SIG-M5 (cell line): ENCODE measurements at regions not wholly inside any gene's neighbourhood (a gene's known extent, or its start where the extent isn't known, plus 50 kb on each side); places are given as distances from the start of the nearest gene placed in this dataset.
"Not testable (repeated sequence)": the region's sequence is repeated elsewhere in the genome, so short reads cannot be mapped to it uniquely, and the experiment has no call there.

Experiments
- DNase-seq: peaks from one replicate; lab custom pipeline; 2025; lab: John Stamatoyannopoulos, UW

DNA sequence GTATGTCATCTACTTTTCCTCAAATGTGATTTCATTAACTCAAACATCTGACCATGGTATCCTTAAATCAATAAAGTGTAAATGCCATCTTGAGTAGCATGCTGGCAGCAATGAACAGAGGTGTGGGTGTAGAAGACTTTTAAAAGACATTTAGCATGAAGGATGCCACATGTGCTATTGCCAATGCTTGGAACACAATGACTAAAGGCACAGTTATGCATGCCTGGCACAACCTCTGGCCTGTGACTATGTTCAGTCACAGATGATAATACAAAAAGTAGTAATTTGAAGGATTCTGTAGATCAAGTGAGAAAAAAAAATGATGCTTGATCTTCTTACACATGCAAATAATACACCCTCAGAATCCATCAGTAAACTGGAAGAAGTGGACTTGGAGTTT, 938.9 kb upstream of the ADGRL4 start:
- no peak for DNase-seq

DNA sequence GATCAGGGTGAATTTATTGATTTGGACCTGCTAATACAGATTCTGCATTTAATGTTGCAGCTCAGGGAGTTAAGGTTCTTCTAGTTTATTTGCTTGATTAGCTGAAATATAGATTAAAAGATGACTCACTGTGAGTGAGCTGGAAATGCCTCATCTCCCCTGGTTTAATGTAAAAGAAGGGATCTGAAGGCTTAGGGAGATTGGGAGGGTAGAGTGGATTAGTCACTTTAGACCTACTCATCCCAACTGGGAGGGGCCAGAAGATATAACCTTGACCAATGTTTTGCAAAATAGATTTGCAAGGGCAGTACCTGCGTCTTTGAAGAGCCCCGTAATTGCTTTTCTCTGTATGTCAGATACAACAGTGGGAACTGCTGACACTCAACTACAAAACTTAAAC, 922.8 kb upstream of the ADGRL4 start:
- DNase-seq = no peak

DNA sequence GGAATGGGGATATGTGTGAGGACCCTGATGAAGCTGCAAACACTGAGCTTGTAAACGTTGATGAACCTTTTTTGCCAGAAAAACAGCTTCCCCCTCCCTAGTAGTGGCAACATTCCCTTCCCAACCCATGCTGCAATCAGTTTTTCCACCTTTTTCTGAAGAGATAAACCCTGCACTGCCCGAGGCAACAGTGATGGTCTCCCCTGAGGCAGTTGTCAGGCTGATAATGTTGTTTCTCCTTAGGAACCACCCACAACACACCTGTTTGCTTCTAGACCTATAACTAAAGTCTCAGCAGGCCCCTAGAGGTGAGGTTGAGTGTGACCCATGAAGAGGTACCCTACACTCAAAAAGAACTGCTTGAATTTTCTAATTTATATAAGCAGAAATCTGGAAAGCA, 922.4 kb upstream of the ADGRL4 start:
- no peak for DNase-seq

DNA sequence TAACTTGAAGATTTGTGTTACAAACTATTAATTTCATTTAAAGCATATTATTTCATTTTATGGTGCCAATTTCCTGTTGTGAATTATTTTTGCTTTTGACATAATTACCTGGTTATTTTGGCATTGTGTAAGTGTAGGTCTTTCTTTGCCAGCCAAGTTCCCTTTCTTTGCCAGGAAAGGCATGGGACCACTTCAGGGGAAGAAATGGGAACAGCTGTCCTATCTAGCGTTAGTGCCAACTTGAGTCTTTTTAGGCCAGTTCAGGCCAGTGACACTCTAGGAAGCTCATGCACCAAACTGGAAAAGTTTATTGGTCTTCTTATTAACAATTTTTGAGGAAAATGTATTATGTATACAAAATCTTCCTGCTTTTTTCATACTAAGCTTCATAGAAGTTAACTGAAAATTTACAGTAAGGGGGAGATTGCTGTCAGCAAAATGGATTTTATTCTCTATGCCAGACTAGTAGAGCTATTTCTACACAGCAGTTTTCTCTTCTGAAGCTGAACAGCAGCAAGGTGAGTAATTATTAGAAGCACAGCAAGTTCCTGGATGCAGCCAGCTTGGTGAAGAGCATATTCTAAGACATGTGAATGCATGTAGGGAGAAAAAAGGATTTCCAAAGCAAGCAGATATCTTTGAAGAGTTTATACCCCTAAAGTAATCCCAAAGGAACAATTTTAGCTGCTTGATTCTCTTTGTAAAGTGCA, 914.6 kb upstream of the ADGRL4 start:
- no peak for DNase-seq

DNA sequence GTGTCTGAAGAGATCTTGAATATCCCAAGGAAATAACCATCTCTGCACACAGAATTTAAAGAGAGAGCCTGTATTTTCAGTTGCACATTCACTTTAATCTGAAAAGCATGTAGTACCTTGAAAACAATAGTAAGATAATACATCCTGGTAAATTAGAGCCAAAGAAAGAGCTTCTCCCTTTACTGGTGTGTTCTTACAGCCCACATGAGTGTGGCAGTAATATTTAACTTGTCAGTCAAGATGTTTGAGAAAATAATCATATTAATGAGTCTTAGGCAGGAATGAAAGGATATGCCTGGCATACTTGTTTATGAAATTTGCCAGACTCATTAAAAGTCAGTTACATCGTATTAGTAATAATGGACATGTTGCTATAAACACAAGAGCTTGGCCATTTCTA, 908.4 kb upstream of the ADGRL4 start:
- DNase-seq = no peak

DNA sequence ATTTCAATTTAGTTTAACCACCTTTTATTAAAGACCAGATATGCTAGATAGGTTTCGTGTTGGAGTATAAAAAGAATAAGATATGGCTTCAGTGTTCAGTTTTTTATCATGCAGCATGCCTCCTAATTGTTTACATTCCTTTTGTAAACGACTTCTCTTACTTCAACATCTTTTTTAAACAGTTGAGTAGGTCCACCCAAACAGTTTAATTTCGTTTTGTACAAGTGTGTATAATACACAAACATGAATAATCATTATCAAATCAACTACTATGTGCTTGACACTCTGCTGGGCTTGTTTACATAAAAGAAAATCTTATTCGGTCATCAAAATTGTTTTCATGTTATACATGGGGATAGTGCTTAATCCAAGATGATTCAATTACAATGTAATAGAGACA, 906.3 kb upstream of the ADGRL4 start:
- DNase-seq = no peak

DNA sequence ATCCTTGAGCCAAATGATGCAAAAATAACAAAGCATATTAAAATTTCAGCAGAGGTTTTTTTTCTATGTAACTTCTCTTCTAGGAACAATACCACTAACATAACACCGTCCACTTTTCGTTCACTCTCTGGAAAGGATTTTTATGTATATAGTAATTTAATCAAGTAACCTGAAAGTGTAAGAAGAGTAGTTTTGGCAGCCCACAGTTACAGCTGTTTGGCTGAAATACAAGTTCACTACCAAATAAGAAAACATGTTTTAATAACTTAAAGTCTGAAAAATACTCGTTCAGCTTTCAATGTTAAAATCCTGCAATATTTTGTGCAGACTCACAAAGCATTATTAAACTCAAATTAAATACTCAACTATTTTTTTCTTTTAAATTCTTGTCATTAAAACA, 896.8 kb upstream of the ADGRL4 start:
- DNase-seq = no peak

DNA sequence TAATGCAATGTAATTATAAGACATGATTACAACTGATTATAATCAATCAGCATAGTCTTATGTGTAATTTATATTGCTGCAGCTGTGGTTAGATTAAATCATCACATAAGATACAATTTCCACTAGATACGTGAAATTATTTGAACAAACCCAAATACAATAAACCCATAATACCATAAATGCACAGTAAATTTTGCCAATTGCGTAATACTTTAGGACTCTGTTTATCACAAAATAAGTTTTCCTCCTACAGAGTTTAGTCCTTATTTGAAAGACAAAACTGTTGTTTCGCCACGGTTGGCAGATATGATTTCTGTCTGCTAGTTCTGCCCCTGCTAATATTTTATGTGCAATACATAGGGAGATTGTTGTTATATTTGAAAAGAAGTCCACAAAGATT, 895.9 kb upstream of the ADGRL4 start:
- DNase-seq = no peak

DNA sequence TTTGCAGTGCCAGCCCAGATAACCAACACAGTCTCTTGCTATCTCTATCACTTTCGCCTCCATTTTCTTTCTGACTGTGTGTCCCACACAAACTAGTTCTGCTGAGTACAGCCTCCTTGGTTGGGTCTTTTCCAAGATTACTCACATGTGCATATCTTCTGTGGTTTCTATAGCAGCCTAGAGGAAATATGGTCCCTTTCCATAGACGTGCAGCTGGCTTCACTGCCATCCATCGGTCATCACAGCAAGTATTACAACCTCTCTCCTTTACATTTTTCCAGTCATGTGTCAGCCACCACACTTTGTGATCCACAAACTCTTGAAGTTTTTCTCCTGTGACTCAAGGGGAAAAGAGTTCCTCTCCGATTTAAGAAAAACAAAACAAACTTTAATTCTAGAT, 893.4 kb upstream of the ADGRL4 start:
- DNase-seq = no peak

DNA sequence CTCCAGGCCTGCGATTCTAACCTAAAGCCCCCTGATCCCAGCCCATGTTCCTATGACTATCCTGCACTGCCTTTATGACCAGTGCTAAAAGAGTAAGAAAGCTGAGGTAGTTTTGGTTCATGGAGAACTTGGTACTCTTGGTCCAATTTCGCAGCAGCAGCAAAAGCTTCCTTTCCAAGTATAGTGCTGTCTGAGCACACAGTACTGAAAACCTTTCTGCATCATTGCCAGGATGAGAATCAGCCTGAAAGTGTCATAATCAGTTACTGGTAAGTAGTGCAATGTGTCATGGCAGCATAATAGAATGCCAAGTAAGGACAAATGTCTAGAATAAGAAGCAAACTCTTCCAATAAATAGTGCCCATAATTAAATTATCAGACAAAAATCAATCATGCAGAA, 889.6 kb upstream of the ADGRL4 start:
- DNase-seq = no peak

DNA sequence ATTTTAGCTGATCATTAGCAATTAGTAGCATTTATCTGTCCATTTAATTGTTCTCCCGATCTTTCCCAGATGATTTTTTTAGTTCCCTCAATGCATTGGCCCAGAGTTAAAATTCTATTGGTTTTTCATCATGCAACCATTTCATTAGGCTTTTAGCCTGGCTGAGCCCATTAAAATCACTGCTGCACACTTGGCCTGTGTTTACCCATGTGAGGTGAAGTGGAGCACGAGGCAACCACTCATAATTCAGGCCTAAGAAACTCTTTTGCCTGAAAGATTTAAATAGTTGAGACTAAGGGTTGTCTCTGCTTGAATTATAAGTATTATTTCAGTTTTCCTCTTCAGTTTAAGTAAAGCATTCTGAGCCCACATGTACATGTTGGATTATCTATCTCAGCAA, 889.0 kb upstream of the ADGRL4 start:
- no peak for DNase-seq

DNA sequence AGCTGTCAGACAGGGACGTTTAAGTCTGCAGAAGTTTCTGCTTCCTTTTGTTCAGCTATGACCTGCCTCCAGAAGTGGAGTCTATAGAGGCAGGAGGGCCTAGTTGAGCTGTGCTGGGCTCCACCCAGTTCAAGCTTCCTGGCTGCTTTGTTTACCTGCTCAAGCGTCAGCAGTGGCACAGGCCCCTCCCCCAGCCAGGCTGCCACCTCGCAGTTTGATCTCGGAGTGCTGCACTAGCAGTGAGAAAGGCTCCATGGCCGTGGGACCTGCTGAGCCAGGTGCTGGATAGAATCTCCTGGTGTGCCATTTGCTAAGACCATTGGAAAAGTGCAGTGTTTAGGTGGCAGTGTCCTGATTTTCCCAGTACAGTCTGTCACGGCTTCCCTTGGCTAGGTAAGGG, 887.6 kb upstream of the ADGRL4 start:
- DNase-seq = not testable (repeated sequence)

DNA sequence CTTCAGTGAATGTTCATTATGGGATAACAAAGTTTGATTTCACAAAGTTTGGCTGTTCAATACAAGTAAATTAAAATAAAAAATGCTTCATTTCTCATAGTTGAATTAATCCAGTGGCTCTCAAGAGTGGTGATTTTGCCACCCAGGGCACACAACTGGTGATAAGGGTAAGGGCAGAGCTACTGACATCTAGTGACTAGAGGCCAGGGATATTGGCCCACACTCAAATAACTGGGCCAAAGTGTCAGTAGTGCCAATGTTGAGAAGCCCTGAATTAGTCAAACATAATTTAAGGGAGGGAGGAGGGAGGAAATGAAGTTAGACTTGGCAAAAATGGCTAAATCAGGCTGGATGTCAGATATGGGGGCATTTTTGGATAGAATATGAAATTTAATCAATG, 880.5 kb upstream of the ADGRL4 start:
- DNase-seq = no peak

DNA sequence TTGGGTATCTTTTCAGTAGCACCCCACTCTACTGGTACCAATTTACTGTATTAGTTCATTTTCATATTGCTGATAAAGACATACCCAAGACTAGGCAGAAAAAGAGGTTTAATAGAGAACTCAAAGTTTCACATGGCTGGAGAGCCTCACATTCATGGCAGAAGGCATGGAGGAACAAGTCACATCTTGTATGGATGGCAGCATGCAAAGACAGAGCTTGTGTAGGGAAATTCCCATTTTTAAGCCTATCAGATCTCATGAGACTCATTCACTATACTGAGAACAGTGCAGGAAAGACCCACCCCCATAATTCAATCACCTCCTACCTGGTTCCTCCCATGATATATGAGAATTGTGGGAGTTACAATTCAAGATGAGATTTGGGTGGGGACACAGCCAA, 878.6 kb upstream of the ADGRL4 start:
- DNase-seq = no peak

DNA sequence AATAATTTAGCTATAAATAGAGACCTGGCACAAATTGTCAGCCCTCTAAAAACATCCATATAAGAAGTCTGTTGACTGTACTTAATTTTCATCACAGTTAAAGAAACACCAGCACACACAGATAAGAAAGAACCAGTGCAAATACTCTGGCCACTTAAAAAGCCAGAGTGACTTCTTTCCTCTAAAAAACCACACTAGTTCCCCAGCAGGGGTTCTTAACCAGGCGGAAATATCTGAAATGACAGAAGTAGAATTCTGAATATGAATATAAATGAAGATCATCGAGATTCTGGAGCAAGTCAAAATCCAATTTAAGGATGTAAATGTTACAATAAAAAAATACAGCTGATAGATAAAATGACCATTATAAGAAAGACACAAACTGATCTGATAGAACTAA, 870.6 kb upstream of the ADGRL4 start:
- no peak for DNase-seq

DNA sequence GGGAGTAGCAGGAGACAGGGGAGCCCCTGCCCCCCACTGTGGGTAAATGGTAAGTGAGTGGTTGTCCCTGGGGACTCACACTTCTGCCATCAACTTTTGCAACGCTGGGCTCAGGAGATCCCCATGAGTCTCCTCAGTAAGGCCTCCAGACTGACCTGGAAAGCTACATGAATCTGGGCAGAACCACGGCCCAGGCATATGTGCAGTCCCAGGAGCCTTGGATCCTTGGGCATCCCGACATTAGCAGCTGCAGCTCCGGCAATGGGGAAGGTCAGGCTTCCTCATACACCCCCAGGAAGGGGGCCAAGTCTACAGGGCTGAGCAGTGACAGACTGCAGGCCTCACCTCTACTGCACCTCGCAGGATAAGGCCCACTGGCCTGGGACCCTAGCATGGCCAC, 868.7 kb upstream of the ADGRL4 start:
- DNase-seq = no peak

DNA sequence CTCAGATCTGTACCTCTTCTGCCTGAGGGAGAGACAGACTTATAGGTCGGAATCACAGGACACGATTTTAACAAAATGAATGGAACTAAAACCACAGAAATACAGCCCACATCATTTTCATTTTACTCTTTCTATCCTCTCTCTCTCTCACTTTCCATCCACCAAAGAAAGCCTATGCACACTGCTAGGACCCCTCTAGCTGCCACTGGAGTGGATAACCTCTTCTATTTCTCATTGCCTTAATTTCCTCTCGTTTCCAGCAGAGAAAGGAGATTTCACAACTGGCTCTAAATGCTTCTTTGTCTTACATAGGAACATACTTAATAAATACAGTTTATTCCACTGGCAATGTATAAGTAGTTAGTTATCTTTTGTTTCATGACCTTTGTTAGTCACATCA, 867.8 kb upstream of the ADGRL4 start:
- DNase-seq = no peak

DNA sequence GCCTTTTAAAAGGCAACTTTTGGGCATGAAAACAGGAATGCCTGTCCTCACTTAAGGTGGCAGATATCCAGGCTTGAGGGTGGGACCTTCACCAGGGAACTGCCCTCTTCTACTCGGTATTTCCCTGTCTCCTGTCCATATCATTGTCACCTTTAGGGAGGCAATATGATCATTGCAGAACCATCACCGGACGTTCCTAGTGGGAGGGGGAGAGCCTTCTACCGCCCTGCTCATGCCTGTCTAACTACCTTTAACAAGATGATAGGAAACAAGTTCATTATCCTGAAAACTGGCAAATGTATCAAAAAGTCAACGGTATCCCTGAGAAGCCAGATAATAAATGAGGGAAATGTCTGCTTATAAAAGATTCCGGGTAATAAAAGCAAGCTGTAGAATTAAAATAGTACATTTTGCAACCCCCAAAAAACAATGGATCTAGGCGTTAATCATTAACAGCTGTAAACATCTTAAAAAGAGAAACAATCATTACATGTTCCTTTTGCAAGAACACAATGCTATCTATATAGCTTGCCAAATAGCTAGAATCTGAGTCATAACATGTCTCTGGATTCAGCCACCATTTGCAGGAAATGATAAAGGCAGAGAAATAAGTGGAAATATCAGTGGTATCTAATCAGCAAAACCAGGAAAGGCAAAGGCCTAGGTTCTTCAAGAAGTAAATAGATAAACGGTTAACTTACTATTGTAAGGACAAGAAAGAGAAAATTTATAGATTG, 852.9 kb upstream of the ADGRL4 start:
- DNase-seq = no peak

DNA sequence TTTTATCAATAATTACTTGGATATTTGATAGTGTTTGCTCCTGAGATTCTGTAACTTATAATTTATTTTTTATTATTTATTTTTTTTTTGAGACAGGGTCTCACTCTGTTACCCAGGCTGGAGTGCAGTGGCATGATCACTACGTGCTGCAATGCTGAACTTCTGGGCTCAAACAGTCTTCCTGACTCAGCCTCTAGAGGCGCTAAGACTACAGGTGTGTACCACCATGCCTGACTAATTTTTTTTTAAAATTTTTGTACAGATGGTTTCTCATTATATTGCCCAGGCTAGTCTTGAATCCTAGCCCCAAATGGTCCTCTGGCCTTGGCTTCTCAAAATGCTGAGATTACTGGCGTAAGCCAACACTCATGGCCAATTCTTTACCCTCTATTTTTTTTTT, 845.5 kb upstream of the ADGRL4 start:
- no peak for DNase-seq

DNA sequence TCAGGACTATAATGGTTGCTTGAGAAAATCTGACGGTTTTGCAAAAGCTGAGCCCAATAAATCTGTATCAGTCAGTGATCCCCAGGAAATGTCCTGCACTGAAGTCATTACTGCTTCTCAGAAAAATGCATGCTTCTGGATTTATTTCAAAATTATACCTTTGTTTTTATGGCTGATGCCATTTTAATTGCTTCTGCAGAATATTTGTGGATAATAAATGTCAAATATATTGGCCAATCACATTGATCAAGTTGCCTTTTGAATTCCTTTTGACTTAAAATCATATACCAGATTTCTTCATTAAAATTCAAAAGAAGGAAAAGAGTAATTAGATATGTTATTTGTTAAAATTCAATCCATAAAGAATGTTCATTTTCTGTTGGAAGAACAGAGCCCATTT, 842.9 kb upstream of the ADGRL4 start:
- no peak for DNase-seq

DNA sequence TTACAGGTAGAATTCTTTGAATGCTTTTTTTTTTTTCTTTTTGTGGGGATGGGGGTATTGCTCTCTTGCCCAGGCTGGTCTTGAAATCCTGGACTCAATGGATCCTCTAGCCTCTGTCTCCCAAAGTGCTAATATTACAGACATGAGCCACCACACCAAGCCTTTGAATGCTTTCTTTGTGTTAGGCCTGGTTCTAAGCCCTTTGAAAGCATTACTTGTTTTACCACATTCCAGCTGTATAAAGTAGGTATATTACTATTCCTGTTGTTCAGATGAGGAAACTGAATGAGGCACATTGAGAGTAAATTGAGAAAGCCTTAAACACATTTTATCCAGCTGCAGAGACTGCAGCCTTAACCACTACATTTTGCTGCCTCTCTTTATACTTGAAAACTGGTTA, 841.8 kb upstream of the ADGRL4 start:
- DNase-seq = no peak

DNA sequence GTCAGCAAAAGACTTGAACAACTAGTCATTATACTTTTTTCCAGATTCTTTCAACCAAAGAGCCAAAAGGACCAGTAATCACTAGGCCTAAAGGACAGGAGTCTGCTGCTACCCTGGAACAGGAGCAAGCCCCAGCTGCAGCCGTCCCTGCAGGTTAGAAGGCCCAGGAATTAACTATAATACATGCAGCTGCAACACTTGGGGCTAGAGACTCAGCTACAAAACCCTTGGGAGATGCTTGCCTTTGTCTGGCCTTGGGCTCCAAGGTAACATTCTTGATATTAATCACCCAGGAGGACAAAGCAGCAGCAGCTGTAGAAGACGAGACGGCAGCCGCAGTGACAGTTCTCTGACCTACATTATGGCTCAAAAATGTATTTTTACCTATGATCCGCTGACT, 841.2 kb upstream of the ADGRL4 start:
- no peak for DNase-seq

DNA sequence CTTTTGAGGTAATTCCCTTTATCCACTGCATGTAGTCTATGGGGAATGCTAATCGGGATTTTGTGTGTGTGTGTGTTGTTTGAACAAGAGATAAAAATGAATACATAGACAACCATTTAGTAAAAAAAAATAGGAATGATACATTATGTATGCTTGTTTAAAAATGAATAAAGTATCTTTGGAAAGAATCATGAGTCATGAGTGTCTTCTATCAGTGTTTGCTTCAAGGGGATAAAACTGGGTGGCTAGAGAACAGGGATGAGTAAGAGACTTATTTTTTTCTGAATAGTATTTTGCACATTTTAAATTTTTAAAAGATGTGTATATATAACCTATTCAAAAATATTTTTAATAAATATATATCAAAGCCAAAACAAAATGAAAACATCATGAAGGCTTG, 839.4 kb upstream of the ADGRL4 start:
- no peak for DNase-seq

DNA sequence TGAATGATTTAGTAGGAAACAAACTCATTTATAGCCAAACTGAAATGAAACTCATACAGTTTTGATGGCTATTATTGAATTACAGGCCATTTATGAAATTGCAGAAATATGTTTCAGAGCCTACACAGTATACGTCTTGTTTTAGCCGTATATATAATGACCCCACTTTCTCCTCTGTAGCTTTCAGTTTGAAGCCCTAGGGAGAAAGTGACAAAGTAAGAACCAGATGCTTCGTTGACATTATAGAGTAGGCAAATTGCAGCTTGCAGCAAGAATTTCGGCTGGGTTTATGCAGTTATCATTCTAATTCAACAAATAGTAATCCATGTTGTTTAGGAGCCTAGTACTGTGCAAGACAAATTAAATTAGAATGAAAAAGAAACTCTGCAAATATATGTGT, 836.3 kb upstream of the ADGRL4 start:
- DNase-seq = no peak
